BLaER1 treated with 17β-estradiol and CSF1 and Interleukin-3, amounts not matched to agents 10 nM and 100 nM (cell line): ENCODE measurements at regions not wholly inside any gene's neighbourhood (a gene's known extent, or its start where the extent isn't known, plus 50 kb on each side); places are given as distances from the start of the nearest gene placed in this dataset.
A peak's percentile ranks its signal among the peaks of the same experiment; 100 is the strongest.

Experiments used
- H3K27ac ChIP-seq, 11 experiments: shearing (Covaris generic); formaldehyde crosslinking; 2 replicates each; pipeline ENCODE4 v1.8.1; 2022
- H3K27me3 ChIP-seq, 11 experiments: shearing (Covaris generic); formaldehyde crosslinking; 2 replicates each; pipeline ENCODE4 v1.8.1; 2022
- H3K36me3 ChIP-seq, 11 experiments: shearing (Covaris generic); formaldehyde crosslinking; 2 replicates each; pipeline ENCODE4 v1.8.1; 2022
- H3K4me1 ChIP-seq, 10 experiments: shearing (Covaris generic); formaldehyde crosslinking; 2 replicates each; pipeline ENCODE4 v1.8.1; 2022
- H3K4me2 ChIP-seq, 11 experiments: shearing (Covaris generic); formaldehyde crosslinking; 2 replicates each; pipeline ENCODE4 v1.8.1; 2022
- H3K4me3 ChIP-seq, 10 experiments: shearing (Covaris generic); formaldehyde crosslinking; 2 replicates each; pipeline ENCODE4 v1.8.1; 2022
- H3K9ac ChIP-seq, 11 experiments: shearing (Covaris generic); formaldehyde crosslinking; 2 replicates each; pipeline ENCODE4 v1.8.1; 2022
- H3K9me3 ChIP-seq, 11 experiments: shearing (Covaris generic); formaldehyde crosslinking; replicated peaks in 1 of 11; 2 replicates each; pipeline ENCODE4 v1.8.1; 2022
- H4K20me1 ChIP-seq, 11 experiments: shearing (Covaris generic); formaldehyde crosslinking; 2 replicates each; pipeline ENCODE4 v1.8.1; 2022
- Cebpa-rat ChIP-seq, 11 experiments: shearing (Covaris generic); IDR thresholded peaks; 2 replicates each; pipeline ENCODE4 v1.8.1; 2022

GRCh38 chr2:174686430-174686829, 77.8 kb downstream of the CHRNA1 start:
- Histone ChIP-seq H3K27ac (no peak overlapping the region), H3K4me1 (peaks cover 6 to 17% (median 16%) of the 10 kb centered on the region in 10 experiments; a peak in 14 of 20 replicates), H3K9ac (no peak overlapping the region), H3K27me3 (peaks cover 35 to 47% (median 41%) of the 10 kb centered on the region in 11 experiments), H3K9me3 (0 out of 22 replicates have a peak, but pooled peaks cover 0 to 2% (median 0%) of the 10 kb centered on the region in 11 experiments), H3K36me3 (no peaks in the 10 kb centered on the region), H3K4me2 (no peak overlapping the region), H4K20me1 (peaks cover 0 to 9% (median 0%) of the 10 kb centered on the region in 11 experiments; a peak in 1 of 22 replicates), H3K4me3 (no peak overlapping the region)
- no peak for TF ChIP-seq Cebpa-rat (IDR thresholded peaks at IDR 0.05)

- Histone ChIP-seq H3K4me2 (peak overlapping the region; percentile 87 to 99 (median 97)), H3K9ac (peak overlapping the region in 7 of 11 experiments; percentile 64 to 78 (median 76); a peak in 8 of 22 replicates), H3K9me3 (no peaks in the 10 kb centered on the region), H3K4me3 (peak overlapping the region; percentile 65 to 78 (median 72)), H3K4me1 (peaks cover 5 to 17% (median 17%) of the 10 kb centered on the region in 10 experiments; a peak in 14 of 20 replicates), H3K27ac (no peak overlapping the region), H3K36me3 (no peaks in the 10 kb centered on the region), H3K27me3 (peaks cover 51 to 68% (median 60%) of the 10 kb centered on the region in 11 experiments), H4K20me1 (peaks cover 0 to 9% (median 0%) of the 10 kb centered on the region in 11 experiments; a peak in 1 of 22 replicates)
- no peak for TF ChIP-seq Cebpa-rat (IDR thresholded peaks at IDR 0.05)
Measured at GRCh38 chr2:174683392-174683759, 80.9 kb downstream of the CHRNA1 start.

GRCh38 chr2:174682578-174683391, 81.5 kb downstream of the CHRNA1 start:
- TF ChIP-seq Cebpa-rat (IDR thresholded peaks at IDR 0.05): no peak
- no peaks in the 10 kb centered on the region for H3K9me3 ChIP-seq
- H3K27me3 ChIP-seq: peaks cover 51 to 68% (median 60%) of the 10 kb centered on the region in 11 experiments
- peak overlapping the region; percentile 87 to 99 (median 97) for H3K4me2 ChIP-seq
- H3K4me1 ChIP-seq: peaks cover 5 to 17% (median 17%) of the 10 kb centered on the region in 10 experiments; a peak in 14 of 20 replicates
- H4K20me1 ChIP-seq: peaks cover 0 to 9% (median 0%) of the 10 kb centered on the region in 11 experiments; a peak in 1 of 22 replicates
- peak overlapping the region; percentile 64 to 80 (median 73) for H3K9ac ChIP-seq
- H3K36me3 ChIP-seq: no peaks in the 10 kb centered on the region
- H3K27ac ChIP-seq: peak overlapping the region in 10 of 11 experiments; percentile 4 to 44 (median 36); a peak in 15 of 22 replicates
- peak overlapping the region; percentile 65 to 78 (median 72) for H3K4me3 ChIP-seq

GRCh38 chr2:174682007-174682577, 82.2 kb downstream of the CHRNA1 start:
- peaks cover 51 to 68% (median 60%) of the 10 kb centered on the region in 11 experiments for H3K27me3 ChIP-seq
- H3K4me2 ChIP-seq: peak overlapping the region; percentile 87 to 99 (median 97)
- no peaks in the 10 kb centered on the region for H3K9me3 ChIP-seq
- H4K20me1 ChIP-seq: peaks cover 0 to 9% (median 0%) of the 10 kb centered on the region in 11 experiments; a peak in 1 of 22 replicates
- TF ChIP-seq Cebpa-rat (IDR thresholded peaks at IDR 0.05): no peak
- peak overlapping the region in 10 of 11 experiments; percentile 4 to 44 (median 36); a peak in 15 of 22 replicates for H3K27ac ChIP-seq
- peaks cover 5 to 17% (median 17%) of the 10 kb centered on the region in 10 experiments; a peak in 14 of 20 replicates for H3K4me1 ChIP-seq
- H3K4me3 ChIP-seq: peak overlapping the region; percentile 65 to 78 (median 72)
- H3K9ac ChIP-seq: peak overlapping the region; percentile 64 to 80 (median 73)
- no peaks in the 10 kb centered on the region for H3K36me3 ChIP-seq

- H3K27ac ChIP-seq: no peak overlapping the region
- H3K4me3 ChIP-seq: peak overlapping the region; percentile 65 to 78 (median 72)
- H3K27me3 ChIP-seq: peaks cover 51 to 67% (median 59%) of the 10 kb centered on the region in 11 experiments
- no peaks in the 10 kb centered on the region for H3K36me3 ChIP-seq
- TF ChIP-seq Cebpa-rat (IDR thresholded peaks at IDR 0.05): no peak
- peaks cover 0 to 9% (median 0%) of the 10 kb centered on the region in 11 experiments; a peak in 1 of 22 replicates for H4K20me1 ChIP-seq
- H3K9ac ChIP-seq: peak overlapping the region in 10 of 11 experiments; percentile 64 to 80 (median 74); a peak in 17 of 22 replicates
- peaks cover 5 to 17% (median 17%) of the 10 kb centered on the region in 10 experiments; a peak in 14 of 20 replicates for H3K4me1 ChIP-seq
- no peaks in the 10 kb centered on the region for H3K9me3 ChIP-seq
- peak overlapping the region; percentile 87 to 99 (median 97) for H3K4me2 ChIP-seq
Measured at GRCh38 chr2:174681099-174682006, 82.9 kb downstream of the CHRNA1 start.

- Histone ChIP-seq H3K36me3 (no peaks in the 10 kb centered on the region), H3K4me2 (no peak overlapping the region), H4K20me1 (peaks cover 0 to 9% (median 0%) of the 10 kb centered on the region in 11 experiments; a peak in 1 of 22 replicates), H3K4me3 (no peak overlapping the region), H3K9ac (no peak overlapping the region), H3K27me3 (peaks cover 51 to 61% (median 57%) of the 10 kb centered on the region in 11 experiments), H3K9me3 (no peaks in the 10 kb centered on the region), H3K27ac (no peak overlapping the region), H3K4me1 (peaks cover 5 to 17% (median 17%) of the 10 kb centered on the region in 10 experiments; a peak in 14 of 20 replicates)
- TF ChIP-seq Cebpa-rat (IDR thresholded peaks at IDR 0.05): no peak
Measured at GRCh38 chr2:174680221-174680620, 82.6 kb upstream of the WIPF1 start.

- Histone ChIP-seq H3K27ac (no peak overlapping the region), H3K4me1 (peaks cover 5 to 17% (median 16%) of the 10 kb centered on the region in 10 experiments; a peak in 14 of 20 replicates), H3K9me3 (peaks cover 0 to 8% (median 3%) of the 10 kb centered on the region in 11 experiments; a peak in 19 of 22 replicates), H3K4me2 (no peak overlapping the region), H3K27me3 (peaks cover 35 to 43% (median 39%) of the 10 kb centered on the region in 11 experiments), H3K4me3 (no peak overlapping the region), H4K20me1 (0 out of 22 replicates have a peak, but pooled peaks cover 0 to 7% (median 0%) of the 10 kb centered on the region in 11 experiments), H3K9ac (no peak overlapping the region), H3K36me3 (0 out of 22 replicates have a peak, but pooled peaks cover 0 to under 1% (median 0%) of the 10 kb centered on the region in 11 experiments)
- no peak for TF ChIP-seq Cebpa-rat (IDR thresholded peaks at IDR 0.05)
Measured at GRCh38 chr2:174678395-174678794, 80.8 kb upstream of the WIPF1 start.

- Histone ChIP-seq H3K36me3 (peaks cover 0 to 10% (median 0%) of the 10 kb centered on the region in 11 experiments; a peak in 1 of 22 replicates), H3K9me3 (peaks cover 25 to 36% (median 30%) of the 10 kb centered on the region in 11 experiments), H3K4me2 (no peak overlapping the region), H3K27me3 (peaks cover 8 to 15% (median 11%) of the 10 kb centered on the region in 11 experiments), H3K4me1 (no peaks in the 10 kb centered on the region), H3K27ac (no peak overlapping the region), H4K20me1 (no peaks in the 10 kb centered on the region), H3K4me3 (no peak overlapping the region), H3K9ac (no peak overlapping the region)
- no peak for TF ChIP-seq Cebpa-rat (IDR thresholded peaks at IDR 0.05)
Measured at GRCh38 chr2:174675615-174676014, 78.0 kb upstream of the WIPF1 start.
